Trophoblast cell (in vitro differentiated cells and primary cell): ENCODE measurements at regions not wholly inside any gene's neighbourhood (a gene's known extent, or its start where the extent isn't known, plus 50 kb on each side); places are given as distances from the start of the nearest gene placed in this dataset.
"Not testable (repeated sequence)": the region's sequence is repeated elsewhere in the genome, so short reads cannot be mapped to it uniquely, and the experiment has no call there.

Experiments
- DNase-seq, 2 donors: peaks; one replicate each; pipeline ENCODE4 v3.0.0-alpha.2; 2016
- H2AFZ ChIP-seq: 2 replicates; pipeline ENCODE4 v1.6.1; 2013; ENCODE audit warnings: low read length, moderate library complexity, mild to moderate bottlenecking; ENCODE audit not compliant: insufficient read depth, poor library complexity
- H2AK5ac ChIP-seq: 2 replicates; pipeline ENCODE4 v1.6.1; 2013; ENCODE audit warnings: mild to moderate bottlenecking, low read length
- H2BK120ac ChIP-seq: 2 replicates; pipeline ENCODE4 v1.6.1; 2013; ENCODE audit warnings: low read length, mild to moderate bottlenecking, moderate library complexity; ENCODE audit not compliant: insufficient read depth, poor library complexity
- H2BK12ac ChIP-seq: 2 replicates; pipeline ENCODE4 v1.6.1; 2013; ENCODE audit warnings: mild to moderate bottlenecking, low read length, moderate library complexity
- H2BK5ac ChIP-seq: 2 replicates; pipeline ENCODE4 v1.6.1; 2013; ENCODE audit warnings: low read length, low read depth, moderate library complexity, mild to moderate bottlenecking; ENCODE audit not compliant: poor library complexity
- H3K14ac ChIP-seq: 2 replicates; pipeline ENCODE4 v1.6.1; 2013; ENCODE audit warnings: mild to moderate bottlenecking, low read length
- H3K18ac ChIP-seq: 2 replicates; pipeline ENCODE4 v1.6.1; 2013; ENCODE audit warnings: mild to moderate bottlenecking, low read length
- H3K23ac ChIP-seq: 2 replicates; pipeline ENCODE4 v1.6.1; 2013; ENCODE audit warnings: low read length
- H3K27ac ChIP-seq: 2 replicates; pipeline ENCODE4 v1.5.1; 2013; ENCODE audit warnings: low read depth, mild to moderate bottlenecking, inconsistent platforms, low read length, moderate library complexity
- H3K27me3 ChIP-seq: 2 replicates; pipeline ENCODE4 v1.6.1; 2013; ENCODE audit warnings: inconsistent platforms, mild to moderate bottlenecking, low read length, moderate library complexity; ENCODE audit not compliant: insufficient read depth
- H3K36me3 ChIP-seq, 2 experiments: 1 replicate in 1 of 2; 2 replicates in 1 of 2; pipeline ENCODE4 v1.6.1; 2013; ENCODE audit warnings: low read length in 2 of 2, mild to moderate bottlenecking in 2 of 2, moderate library complexity in 1 of 2; ENCODE audit not compliant: insufficient read depth in 2 of 2, control insufficient read depth in 1 of 2
- H3K4ac ChIP-seq: 2 replicates; pipeline ENCODE4 v1.6.1; 2013; ENCODE audit warnings: low read depth, mild to moderate bottlenecking, low read length, moderate library complexity
- H3K4me1 ChIP-seq, 2 experiments: 1 replicate in 1 of 2; 2 replicates in 1 of 2; pipeline ENCODE4 v1.6.1; 2013; ENCODE audit warnings: low read length in 2 of 2, mild to moderate bottlenecking in 2 of 2, moderate library complexity in 1 of 2; ENCODE audit not compliant: insufficient read depth in 2 of 2, control insufficient read depth in 1 of 2
- H3K4me2 ChIP-seq: 2 replicates; pipeline ENCODE4 v1.6.1; 2013; ENCODE audit warnings: inconsistent platforms, mild to moderate bottlenecking, low read length, moderate library complexity
- H3K4me3 ChIP-seq: 2 replicates; pipeline ENCODE4 v1.5.1; 2013; ENCODE audit warnings: mild to moderate bottlenecking, low read depth, low read length, inconsistent platforms
- H3K79me1 ChIP-seq: one replicate; pipeline ENCODE4 v1.6.1; 2013; ENCODE audit warnings: low read length
- H3K79me2 ChIP-seq: 2 replicates; pipeline ENCODE4 v1.6.1; 2013; ENCODE audit warnings: low read length, mild to moderate bottlenecking; ENCODE audit not compliant: control insufficient read depth, insufficient read depth, poor library complexity
- H3K9ac ChIP-seq: 2 replicates; pipeline ENCODE4 v1.6.1; 2013; ENCODE audit warnings: mild to moderate bottlenecking, low read length
- H3K9me3 ChIP-seq: 2 replicates; pipeline ENCODE4 v1.6.1; 2013; ENCODE audit warnings: low read depth, mild to moderate bottlenecking, control low read depth, inconsistent platforms, low read length; ENCODE audit not compliant: insufficient read depth
- H4K12ac ChIP-seq: 2 replicates; pipeline ENCODE4 v1.6.1; 2013; ENCODE audit warnings: low read depth, mild to moderate bottlenecking, low read length, moderate library complexity
- H4K8ac ChIP-seq: 2 replicates; pipeline ENCODE4 v1.6.1; 2013; ENCODE audit warnings: low read depth, mild to moderate bottlenecking, low read length, moderate library complexity
- H4K91ac ChIP-seq: one replicate; pipeline ENCODE4 v1.6.1; 2013; ENCODE audit warnings: low read depth, mild to moderate bottlenecking, low read length, moderate library complexity
- WGBS: extraction: QIAGEN DNeasy Blood & Tissue Kit; methylation state at CpG from one replicate; pipeline ENCODE4 v1.1.7; 2013; ENCODE audit warnings: missing lambda C conversion rate; ENCODE audit not compliant: insufficient read length, insufficient coverage; ENCODE audit errors: extremely low coverage; 5-methylcytosine and 5-hydroxymethylcytosine counted together

DNA sequence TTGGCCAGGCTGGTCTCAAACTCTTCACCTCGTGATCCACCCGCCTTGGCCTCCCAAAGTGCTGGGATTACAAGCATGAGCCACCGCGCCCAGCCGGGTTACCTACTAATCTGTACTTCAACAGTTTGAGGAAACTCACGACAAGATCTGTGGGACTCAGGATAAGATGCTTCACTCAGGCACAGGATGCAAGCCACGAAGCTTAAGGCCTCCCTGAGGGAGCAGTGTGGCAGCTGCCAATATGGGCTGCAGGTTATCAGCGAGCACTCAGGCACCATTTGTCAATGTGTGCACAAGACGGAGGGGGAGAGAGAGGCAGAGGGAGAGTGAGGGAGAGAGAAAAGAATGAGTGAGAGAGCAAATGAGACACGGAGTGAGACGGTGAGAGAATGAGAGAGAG is 173.6 kb upstream of the RAB6C start:
- Histone ChIP-seq H2AK5ac (no peak overlapping the region), H2BK120ac (no peak overlapping the region), H3K36me3 (no peaks in the 10 kb centered on the region), H3K23ac (peak overlapping the region; percentile 13), H4K8ac (no peak overlapping the region), H3K79me2 (no peaks in the 10 kb centered on the region), H3K4me2 (no peak overlapping the region), H2AFZ (no peak overlapping the region), H3K4ac (no peak overlapping the region), H3K14ac (no peak overlapping the region), H3K9me3 (no peaks in the 10 kb centered on the region), H3K79me1 (no peaks in the 10 kb centered on the region), H3K27me3 (no peaks in the 10 kb centered on the region), H3K4me3 (no peak overlapping the region), H3K4me1 (no peaks in the 10 kb centered on the region), H4K91ac (no peak overlapping the region), H3K18ac (no peak overlapping the region), H2BK5ac (no peak overlapping the region), H2BK12ac (no peak overlapping the region), H3K9ac (no peak overlapping the region), H4K12ac (no peak overlapping the region), H3K27ac (no peak overlapping the region)
- WGBS, result 100% methylated on average over 2 of the region's 11 CpGs
- no peak for DNase-seq

DNA sequence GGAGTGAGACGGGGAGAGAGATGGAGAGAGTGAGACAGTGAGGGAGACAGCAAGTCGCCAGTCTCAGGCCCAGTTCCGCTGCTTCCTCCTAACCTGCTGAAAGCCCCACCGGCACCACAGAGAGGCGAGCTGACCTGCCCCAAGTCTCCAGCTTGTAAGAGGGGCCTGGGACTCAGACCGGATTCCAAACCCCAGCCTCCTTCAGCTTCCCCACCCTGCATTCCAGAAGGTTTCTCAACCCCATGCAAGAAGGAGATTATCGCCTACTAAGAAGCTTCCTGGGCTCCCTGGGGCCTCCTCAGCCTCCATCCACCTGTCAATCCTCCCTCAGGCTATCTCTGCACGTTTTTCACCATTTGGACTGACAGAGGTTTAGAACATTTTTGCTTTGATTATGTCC is 173.1 kb upstream of the RAB6C start:
- WGBS, result 100% methylated on average over 1 of the region's 8 CpGs
- Histone ChIP-seq H4K12ac (no peak overlapping the region), H2BK120ac (no peak overlapping the region), H3K18ac (no peak overlapping the region), H3K9me3 (no peaks in the 10 kb centered on the region), H4K8ac (no peak overlapping the region), H2AK5ac (no peak overlapping the region), H2BK12ac (no peak overlapping the region), H3K79me2 (no peaks in the 10 kb centered on the region), H3K27me3 (no peaks in the 10 kb centered on the region), H2AFZ (no peak overlapping the region), H3K36me3 (no peaks in the 10 kb centered on the region), H3K27ac (no peak overlapping the region), H3K4ac (no peak overlapping the region), H3K4me3 (no peak overlapping the region), H4K91ac (no peak overlapping the region), H3K4me1 (no peaks in the 10 kb centered on the region), H3K79me1 (no peaks in the 10 kb centered on the region), H3K14ac (no peak overlapping the region), H2BK5ac (no peak overlapping the region), H3K23ac (peak overlapping the region; percentile 13), H3K4me2 (no peak overlapping the region), H3K9ac (no peak overlapping the region)
- no peak for DNase-seq

DNA sequence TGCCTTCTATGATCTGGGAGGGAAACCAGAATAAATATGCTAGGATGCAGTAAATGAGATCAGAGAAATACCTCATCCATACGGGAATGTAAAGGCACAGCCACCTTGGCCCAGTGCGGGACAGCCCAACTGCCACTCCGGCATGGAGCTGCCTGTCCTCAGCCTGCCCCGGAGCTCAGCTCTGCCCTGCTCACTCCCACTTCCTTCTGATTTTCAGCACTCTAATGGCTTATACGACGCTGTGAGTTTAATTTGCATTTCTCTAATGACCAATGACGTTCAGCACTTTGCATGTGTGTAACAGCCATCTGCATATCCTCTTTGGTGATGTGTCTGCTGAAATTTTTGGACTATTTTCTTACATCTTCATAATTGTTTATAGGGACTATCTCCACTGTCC is 172.5 kb upstream of the RAB6C start:
- H3K4me2 ChIP-seq, result no peak overlapping the region
- no peak overlapping the region for H4K8ac ChIP-seq
- no peak for DNase-seq
- no peaks in the 10 kb centered on the region for H3K27me3 ChIP-seq
- no peak overlapping the region for H3K23ac ChIP-seq
- H3K4ac ChIP-seq, result no peak overlapping the region
- no peaks in the 10 kb centered on the region for H3K4me1 ChIP-seq
- no peak overlapping the region for H3K14ac ChIP-seq
- H2BK5ac ChIP-seq, result no peak overlapping the region
- H3K79me2 ChIP-seq, result no peaks in the 10 kb centered on the region
- H3K9ac ChIP-seq, result no peak overlapping the region
- H2BK120ac ChIP-seq, result no peak overlapping the region
- no peaks in the 10 kb centered on the region for H3K9me3 ChIP-seq
- no CpG with 5 or more reads among the region's 7 CpGs for WGBS
- H4K91ac ChIP-seq, result no peak overlapping the region
- H3K18ac ChIP-seq, result no peak overlapping the region
- no peak overlapping the region for H2AFZ ChIP-seq
- no peak overlapping the region for H3K27ac ChIP-seq
- no peaks in the 10 kb centered on the region for H3K36me3 ChIP-seq
- H3K4me3 ChIP-seq, result no peak overlapping the region
- no peak overlapping the region for H4K12ac ChIP-seq
- H2AK5ac ChIP-seq, result no peak overlapping the region
- H2BK12ac ChIP-seq, result no peak overlapping the region
- no peaks in the 10 kb centered on the region for H3K79me1 ChIP-seq

DNA sequence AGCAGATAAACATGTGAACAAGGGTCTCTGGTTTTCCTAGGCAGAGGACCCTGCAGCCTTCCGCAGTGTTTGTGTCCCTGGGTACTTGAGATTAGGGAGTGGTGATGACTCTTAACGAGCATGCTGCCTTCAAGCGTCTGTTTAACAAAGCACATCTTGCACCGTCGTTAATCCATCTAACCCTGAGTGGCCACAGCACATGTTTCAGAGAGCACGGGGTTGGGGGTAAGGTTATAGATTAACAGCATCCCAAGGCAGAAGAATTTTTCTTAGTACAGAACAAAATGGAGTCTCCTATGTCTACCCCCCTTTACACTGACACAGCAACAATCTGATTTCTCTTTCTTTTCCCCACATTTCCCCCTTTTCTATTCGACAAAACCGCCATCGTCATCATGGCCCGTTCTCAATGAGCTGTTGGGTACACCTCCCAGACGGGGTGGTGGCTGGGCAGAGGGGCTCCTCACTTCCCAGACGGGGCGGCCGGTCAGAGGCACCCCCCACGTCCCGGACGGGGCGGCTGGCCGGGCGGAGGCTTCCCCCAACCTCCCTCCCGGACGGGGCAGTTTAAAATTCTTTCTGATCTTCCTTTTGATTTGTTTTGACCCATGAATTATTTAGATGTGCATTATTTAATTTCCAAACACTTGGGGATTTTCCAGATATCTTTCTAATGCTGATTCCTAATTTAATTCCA is 171.7 kb upstream of the RAB6C start:
- not testable (repeated sequence) for H4K91ac ChIP-seq, H3K4me3 ChIP-seq, H3K23ac ChIP-seq, H3K79me2 ChIP-seq, H2BK5ac ChIP-seq, H4K12ac ChIP-seq, H3K4ac ChIP-seq, H3K18ac ChIP-seq, H3K27ac ChIP-seq, H3K4me1 ChIP-seq, H2AFZ ChIP-seq, H2BK12ac ChIP-seq, H3K9ac ChIP-seq, H2AK5ac ChIP-seq, H3K36me3 ChIP-seq, H3K27me3 ChIP-seq, H3K4me2 ChIP-seq, H2BK120ac ChIP-seq, DNase-seq, H3K79me1 ChIP-seq, H3K14ac ChIP-seq, H4K8ac ChIP-seq, H3K9me3 ChIP-seq
- no CpG with 5 or more reads among the region's 22 CpGs for WGBS
